Left ventricle myocardium superior (tissue), 1 donor: ENCODE measurements at regions not wholly inside any gene's neighbourhood (a gene's known extent, or its start where the extent isn't known, plus 50 kb on each side); places are given as distances from the start of the nearest gene placed in this dataset.
"Not testable (repeated sequence)": the region's sequence is repeated elsewhere in the genome, so short reads cannot be mapped to it uniquely, and the experiment has no call there.

ENCODE experiments used
- ATAC-seq: fragments of 200-7000 bp; cut with Tn5 transposase; one replicate; pipeline ENCODE4 v1.9.1; 2020; ENCODE audit warnings: mild to moderate bottlenecking, moderate library complexity
- DNase-seq: peaks from one replicate; pipeline ENCODE4 v3.0.0-alpha.2; 2020
- intact Hi-C: fragments of 100-400 bp; cut with micrococcal nuclease; formaldehyde crosslinking; loops from one replicate; pipeline ENCODE4 v1.11.0; 2022
- donor health status: DM: no; HTN: yes; CAD: no; lungs with severe emphysema.

DNA sequence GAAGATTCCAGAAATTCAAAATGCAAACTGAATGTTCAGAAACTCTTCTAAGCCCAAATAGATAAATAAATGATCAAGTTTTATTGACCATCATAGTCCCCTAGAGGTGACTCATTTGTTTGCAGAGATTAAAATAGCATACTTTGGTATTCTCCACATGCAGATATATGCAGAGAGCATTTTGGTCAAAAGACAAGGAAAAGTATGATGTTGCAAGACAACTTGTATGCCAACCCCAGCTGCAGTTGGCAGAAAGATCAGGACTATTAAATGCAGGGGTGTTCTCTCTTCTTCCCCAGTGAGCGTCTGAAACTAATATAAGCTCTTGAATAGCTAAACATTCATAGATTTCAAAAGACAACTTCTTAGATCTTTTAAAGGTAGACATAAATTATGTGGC lies 404.9 kb downstream of the LTN1 start:
- intact Hi-C loops, result no loop called here
- ATAC-seq, result no peak
- no peak for DNase-seq

DNA sequence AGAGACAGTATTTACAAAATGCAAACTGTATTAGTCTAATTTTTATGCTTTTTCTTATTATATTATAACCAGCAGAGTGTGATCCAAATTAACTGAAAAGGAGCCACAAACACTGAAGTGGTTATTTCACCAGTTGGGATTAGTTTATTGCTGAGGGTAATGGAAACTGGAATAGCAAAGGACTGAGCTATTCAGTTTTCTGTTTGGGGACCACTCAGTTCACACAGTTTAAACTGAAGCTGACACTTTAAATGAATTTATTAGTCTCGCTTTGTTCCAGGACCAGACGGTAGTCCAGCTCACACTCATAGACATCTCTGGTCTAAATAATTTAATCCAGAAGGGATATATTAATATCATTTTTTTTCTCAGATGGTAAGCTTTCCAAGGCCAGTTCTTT lies 410.7 kb downstream of the LTN1 start:
- intact Hi-C loops, result no loop called here
- DNase-seq (no peak), ATAC-seq (no peak)

DNA sequence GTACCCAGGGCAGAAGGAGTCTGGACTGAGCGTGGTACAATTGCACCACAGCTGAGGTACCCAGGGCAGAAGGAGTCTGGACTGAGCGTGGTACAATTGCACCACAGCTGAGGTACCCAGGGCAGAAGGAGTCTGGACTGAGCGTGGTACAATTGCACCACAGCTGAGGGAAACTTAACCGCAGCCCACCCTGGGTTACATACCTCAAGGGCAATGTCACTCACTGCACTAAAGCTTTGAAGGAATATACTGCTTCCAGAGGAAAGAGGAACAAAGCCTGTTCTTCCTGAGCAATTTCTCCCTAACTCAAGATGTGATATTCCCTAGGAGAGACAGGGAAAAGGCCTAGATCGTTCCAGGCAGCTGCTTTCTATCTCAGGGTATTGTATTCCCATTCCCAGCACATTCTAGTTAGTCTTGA lies 411.4 kb downstream of the LTN1 start:
- ATAC-seq, DNase-seq, intact Hi-C loops: not testable (repeated sequence)

DNA sequence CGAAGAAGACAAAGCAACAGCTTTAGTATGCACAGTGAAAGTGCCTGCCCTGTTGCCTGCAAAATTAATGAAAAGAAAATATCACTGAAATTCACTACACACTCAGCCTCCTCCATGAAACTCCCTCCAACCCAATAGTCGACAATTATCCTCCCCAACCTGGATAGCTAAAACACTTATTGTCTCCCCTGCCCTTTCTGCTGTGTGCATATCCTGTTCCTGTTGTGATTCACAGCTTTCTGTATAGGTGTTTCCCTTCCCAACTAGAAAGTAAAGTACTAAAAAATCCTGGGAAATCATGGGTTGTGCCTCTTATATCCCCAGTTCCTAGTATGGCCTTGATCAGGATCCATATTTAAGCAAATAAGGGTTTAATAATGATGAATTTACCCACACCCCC lies 412.1 kb downstream of the LTN1 start:
- no peak for DNase-seq
- intact Hi-C loops, result no loop called here
- ATAC-seq, result no peak

DNA sequence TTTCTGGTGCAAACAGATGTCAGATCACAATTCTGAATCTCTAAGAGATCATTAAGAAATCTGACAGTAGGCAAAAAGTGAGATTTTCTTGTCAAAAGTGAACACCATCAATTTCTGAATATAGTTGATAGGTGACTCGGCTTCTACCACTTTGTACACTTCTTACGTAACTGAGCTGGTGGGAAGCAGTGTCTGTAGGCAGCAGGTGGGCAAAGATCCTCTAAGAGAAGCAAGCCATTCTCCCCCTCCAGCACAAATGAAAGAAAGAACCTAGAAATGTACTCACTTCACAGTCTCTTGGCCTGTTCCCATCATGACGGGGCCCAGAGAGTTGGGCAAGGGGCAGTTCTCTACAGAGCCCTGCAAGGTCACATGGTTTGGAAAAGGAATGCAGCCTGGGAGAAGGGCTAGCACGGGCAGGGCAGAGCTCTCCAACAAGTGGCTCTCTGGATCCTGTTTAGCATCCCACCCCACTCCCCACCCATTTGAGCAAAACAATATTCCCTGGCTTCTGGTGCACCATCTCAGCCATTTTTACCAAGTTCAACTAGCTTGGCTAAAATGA lies 412.6 kb downstream of the LTN1 start:
- intact Hi-C loops, result no loop called here
- ATAC-seq (no peak), DNase-seq (no peak)

DNA sequence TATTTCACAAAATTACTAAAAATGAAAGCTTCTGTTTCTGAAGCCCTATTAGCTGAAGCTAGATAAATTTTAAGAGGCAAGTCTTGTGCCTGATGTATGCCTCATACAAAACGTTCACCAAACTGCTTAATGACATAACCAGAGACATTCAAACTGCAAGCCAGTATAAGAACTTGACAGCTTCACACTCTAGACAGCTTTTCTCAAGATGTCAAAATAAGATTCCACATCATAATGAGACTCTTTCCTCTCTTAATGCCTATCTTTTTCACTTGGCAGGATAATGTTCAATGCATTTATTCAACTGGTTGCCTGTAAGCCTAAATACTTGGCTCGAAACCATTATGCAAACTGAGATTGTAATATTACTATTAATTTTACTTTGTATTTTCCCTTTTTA lies 424.0 kb downstream of the LTN1 start:
- DNase-seq (no peak), ATAC-seq (no peak)
- intact Hi-C loops, result no loop called here

DNA sequence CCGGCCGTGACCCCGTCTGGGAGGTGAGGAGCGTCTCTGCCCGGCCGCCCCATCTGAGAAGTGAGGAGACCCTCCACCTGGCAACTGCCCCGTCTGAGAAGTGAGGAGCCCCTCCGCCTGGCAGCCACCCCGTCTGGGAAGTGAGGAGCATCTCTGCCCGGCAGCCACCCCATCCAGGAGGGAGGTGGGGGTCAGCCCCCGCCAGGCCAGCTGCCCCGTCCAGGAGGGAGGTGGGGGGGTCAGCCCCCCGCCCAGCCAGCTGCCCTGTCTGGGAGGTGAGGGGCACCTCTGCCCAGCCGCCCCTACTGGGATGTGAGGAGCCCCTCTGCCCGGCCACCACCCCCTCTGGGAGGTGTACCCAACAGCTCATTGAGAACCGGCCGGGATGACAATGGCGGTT lies 428.7 kb downstream of the LTN1 start:
- ATAC-seq, DNase-seq, intact Hi-C loops: not testable (repeated sequence)

DNA sequence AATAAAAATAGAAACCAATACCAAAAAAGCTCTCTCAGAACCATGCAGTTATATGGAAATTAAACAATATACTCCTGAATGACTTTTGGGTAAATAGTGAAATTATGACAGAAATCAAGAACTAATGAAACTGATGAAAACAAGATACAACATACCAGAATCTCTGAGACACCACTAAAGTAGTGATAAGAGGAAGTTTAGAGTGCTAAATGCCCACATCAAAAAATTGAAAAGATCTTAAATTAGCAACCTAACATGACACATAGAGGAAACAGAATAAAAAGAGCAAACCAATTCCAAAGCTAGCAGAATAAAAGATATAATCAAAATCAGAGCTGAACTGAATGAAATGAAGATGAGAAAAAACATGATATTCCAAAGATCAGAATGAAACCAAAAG lies 430.9 kb downstream of the LTN1 start:
- intact Hi-C loops, result no loop called here
- ATAC-seq (no peak), DNase-seq (no peak)

DNA sequence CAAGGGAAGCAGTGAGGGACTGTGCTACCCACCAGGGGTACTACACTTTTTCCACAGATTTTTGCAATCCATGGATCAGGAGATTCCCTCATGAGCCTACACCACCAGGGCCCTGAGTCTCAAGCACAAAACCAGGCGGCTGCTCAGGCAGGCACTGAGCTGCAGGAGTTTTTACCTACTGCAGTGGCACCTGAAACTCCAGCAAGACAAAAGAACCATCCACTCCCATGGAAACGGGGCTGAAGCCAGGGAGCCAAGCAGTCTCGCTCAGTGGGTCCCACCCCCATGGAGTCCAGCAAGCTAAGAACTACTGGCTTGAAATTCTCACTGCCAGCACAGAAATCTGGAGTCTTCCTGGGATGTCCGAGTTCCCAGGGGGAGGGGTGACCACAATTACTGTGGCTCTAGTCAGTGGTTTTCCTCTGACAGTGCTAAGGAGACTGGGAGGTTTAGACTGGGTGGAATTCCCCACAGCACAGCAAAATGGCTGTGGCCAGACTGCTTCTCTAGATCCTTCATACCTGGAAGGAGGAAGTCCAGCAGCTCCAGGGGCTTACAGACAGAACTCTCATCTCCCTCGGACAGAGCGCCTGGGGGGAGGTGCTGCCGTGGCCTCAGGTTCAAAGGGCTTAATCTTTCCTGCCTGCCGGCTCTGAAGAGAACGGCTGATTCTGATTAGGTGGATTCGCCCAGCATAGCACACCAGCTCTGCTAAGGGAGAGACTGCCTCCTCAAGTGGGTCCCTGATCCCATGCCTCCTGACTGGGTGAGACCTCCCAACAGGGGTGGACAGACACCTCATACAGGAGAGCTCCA lies 437.8 kb downstream of the LTN1 start:
- intact Hi-C loops, result no loop called here
- ATAC-seq (no peak), DNase-seq (no peak)

DNA sequence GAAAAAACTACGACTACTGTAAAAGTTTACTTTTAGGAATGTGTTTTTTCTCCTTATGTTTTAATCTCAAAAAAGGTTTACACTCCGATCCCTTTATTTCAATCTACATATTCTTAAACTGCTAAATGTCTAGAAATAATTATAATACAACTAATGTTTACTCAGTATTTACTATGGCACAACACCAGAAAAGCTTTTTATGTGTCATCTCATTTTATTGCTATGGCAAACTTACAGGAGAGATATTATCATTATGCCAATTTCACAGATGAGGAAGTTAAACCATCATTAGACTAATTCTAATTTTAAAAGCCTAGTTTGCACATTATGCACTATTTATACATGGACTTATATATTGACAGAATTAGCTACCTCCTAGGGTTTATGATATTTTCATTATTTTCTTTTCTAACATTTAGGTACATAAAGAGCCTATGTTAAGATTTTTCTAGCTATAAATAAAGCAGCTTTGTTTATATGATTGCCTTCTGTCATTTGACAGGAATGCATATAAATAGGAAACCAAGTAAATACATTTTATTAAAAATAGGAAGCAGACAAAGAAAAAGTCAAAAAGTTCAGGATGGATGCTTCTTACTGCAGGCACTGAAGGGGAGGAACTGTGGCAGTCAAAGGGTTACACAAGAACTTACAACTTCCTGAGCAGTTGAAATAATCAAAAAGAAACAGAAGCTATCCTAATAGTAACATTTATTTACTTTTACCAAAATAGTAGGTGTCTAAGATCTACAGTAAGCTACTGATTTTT lies 442.4 kb downstream of the LTN1 start:
- intact Hi-C loops, result no loop called here
- DNase-seq (no peak), ATAC-seq (no peak)

DNA sequence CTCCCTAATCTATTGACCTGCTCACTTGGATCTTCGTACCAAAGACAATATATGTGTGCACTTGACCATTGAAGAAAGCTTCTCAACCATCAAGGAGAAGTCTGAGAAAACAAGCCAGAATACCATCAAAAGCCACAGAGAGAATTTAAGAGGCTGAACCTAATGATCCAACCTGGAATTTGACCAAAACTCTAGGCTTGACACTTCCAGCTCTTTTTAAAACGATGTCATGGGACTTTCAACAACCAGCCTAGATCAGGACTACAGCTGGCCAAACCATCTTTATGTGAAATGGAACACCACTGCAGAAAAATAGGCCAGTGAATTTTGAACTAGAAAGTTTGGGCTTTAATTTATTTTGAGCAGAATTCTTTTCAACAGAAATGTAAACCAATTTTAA lies 444.4 kb downstream of the LTN1 start:
- no peak for ATAC-seq
- intact Hi-C loops, result loop anchor here (10.0 kb wide), 1 partner anchor 107 kb away; no protein-coding TSS in a partner anchor
- DNase-seq, result no peak

DNA sequence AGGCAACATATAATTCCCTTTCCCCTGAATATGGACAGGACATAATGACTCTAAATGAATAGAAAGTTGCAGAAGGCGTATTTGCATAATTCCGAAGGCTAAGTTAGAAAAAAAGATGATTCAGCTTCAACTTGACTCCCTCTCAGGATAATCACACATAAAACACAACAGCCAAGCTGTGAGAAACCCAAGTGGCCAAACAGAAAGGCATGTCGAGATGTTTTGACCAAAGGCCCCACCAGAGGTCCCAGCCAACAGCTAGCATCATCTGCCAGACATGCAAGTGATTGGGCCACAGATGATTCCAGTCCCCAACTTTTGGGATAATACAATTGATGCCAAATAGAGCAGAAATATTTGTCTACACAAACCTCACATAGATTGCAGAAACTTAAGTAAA lies 444.9 kb downstream of the LTN1 start:
- no peak for ATAC-seq

DNA sequence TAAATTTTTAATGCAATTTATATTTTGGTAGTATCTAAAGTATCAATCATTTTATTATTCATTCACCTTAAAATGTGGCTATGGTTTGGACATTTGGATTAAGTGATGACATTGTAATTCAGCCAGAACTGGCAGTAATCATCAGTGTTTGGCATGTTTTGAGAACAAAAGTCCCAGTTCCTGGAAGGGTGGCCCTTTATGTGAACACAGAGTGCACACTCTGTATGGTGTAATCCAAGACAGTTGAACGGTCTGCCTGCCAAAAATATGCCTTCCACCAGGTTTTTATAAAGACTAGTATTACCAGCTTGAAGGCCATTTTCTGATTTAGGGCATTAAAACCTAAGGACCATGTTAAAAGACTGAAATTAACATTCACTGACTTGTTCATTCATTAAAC lies 448.7 kb downstream of the LTN1 start:
- ATAC-seq, result no peak
- intact Hi-C loops, result loop anchor here (10.0 kb wide), 1 partner anchor 111 kb away; no protein-coding TSS in a partner anchor
- DNase-seq, result no peak

More for the DNA sequence above, 444.9 kb downstream of the LTN1 start:
- DNase-seq, result no peak
- intact Hi-C loops, result loop anchor here (10.0 kb wide), 1 partner anchor 107 kb away; no protein-coding TSS in a partner anchor

DNA sequence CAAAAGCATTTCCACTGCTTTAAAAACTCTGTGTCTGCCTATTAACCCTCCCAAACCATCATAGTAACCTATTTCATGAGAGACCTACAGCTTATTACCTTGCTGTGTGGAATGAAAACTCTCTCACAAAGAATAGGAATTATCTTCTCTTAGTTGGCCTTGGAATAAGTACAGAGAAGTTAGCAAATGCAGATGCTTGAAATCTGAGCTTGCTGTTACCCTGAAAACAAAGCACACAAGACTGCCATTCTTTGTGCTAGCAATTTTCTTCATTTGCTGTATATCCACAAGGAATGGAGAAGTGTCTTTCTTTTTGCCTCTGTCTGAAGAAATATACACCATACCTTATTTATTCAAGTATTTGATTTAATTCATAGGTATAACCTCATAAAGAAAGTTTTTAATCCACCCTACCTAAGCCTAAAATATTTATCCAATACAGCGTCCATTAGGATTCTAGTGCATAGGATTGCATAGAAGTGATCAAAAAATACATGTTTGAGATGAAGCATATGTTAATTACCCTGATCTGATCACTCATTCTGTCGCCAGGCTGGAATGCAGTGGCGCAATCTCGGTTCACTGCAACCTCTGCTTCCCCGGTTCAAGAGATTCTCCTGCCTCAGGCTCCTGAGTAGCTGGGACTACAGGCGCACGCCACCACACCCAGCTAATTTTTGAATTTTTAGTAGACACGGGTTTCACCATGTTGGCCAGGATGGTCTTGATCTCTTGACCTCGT lies 451.1 kb downstream of the LTN1 start:
- intact Hi-C loops, result loop anchor here (10.0 kb wide), 1 partner anchor 113 kb away; no protein-coding TSS in a partner anchor
- ATAC-seq (no peak), DNase-seq (no peak)

DNA sequence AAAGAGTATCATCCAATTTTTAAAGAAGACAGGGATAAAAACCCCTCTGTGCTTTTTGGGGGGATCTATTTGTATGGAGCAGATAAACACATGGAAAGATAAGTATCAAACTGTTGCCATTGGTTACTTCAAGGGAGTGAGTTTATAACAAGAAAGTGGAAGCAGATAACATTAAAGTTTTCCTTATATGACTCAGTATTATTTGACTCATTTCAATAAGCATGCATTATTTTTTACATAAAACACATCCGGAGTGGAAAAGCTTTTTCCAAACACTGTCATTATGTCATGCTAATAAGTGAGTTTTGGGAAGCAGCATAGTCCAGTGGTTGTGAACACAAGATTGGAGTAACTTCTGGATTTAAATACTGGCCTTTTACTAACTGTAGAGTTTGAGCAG lies 452.2 kb downstream of the LTN1 start:
- DNase-seq (no peak), ATAC-seq (no peak)
- intact Hi-C loops, result loop anchor here (10.0 kb wide), 1 partner anchor 114 kb away; no protein-coding TSS in a partner anchor

DNA sequence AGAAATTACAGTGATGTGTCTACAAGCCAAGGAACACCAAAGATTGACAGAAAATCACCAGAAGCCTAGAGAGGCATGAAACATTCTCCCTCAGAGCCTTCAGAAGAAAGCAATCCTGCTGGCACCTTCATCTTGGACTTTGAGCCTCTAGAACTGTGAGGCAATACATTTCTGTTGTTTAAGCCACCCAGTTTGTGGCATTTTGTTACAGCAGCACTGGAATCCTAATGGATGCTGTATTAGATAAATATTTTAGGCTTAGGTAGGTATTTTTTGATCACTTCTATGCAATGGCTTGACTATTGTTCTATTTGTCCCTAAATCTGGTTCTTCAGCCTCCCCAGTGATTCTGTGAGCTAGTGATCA lies 453.1 kb downstream of the LTN1 start:
- ATAC-seq (no peak), DNase-seq (no peak)
- intact Hi-C loops, result no loop called here

DNA sequence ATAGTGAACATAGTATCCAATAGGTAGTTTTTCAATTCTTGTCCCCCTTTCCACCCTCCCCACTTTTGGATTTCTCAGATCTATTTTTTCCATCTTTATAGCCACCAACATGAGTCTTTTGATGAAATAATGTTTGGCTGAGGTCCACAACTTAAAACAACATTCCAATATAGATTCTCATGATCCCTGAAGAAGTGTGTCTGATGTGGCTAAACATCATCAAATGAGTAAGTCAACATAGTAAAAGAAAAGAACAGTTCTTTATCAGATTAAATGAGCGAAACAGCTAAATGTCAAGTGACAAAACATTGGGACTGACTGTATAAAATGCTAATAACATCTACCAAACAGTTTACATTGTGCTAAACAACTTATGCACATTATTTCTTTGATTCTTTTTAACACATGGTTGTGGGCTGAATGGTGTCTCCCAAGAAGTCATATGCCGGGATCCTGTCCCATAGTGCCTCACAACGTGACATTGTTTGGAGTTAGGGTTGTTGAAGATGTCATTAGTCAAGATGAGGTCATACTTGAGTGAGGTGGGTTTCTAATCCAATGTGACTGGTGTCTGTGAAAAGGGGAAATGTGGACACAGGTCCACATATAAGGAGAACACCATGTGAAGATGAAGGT lies 453.6 kb downstream of the LTN1 start:
- ATAC-seq, result no peak
- no peak for DNase-seq
- intact Hi-C loops, result no loop called here

DNA sequence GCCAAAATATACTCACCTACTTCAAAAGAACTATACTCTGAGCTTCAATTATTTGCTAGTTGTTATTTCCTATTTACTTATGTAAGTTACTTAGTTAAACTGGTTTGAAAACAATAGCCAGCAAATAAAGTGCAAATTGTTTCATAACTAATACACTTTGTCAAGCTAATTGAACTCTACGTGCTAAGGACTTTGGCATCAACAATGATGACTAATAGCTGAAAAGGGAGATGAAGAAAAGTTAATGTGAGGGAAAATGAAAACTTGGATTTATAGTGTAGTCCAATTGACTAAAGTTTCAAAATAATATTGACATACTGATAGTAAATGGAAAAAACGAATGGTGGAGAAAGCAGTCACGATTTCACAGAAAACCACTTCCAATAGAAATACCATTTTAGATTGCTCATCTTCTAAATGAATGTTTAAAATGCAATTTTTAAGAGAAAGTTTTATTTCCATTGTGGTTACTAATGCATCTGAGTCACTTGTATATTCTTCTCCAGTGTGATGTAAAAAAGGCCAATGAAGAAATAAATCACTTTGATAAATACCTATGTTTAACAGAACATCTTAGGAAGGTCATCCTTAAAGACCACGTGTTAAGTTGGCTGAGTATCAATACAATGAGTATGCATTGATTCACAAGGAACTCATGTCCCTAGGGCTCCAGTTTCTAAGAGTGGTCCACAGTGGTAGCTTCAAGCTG lies 455.2 kb downstream of the LTN1 start:
- ATAC-seq, result no peak
- intact Hi-C loops, result no loop called here
- DNase-seq, result no peak
